GM21390 (cell line): ENCODE measurements at regions not wholly inside any gene's neighbourhood (a gene's known extent, or its start where the extent isn't known, plus 50 kb on each side); places are given as distances from the start of the nearest gene placed in this dataset.

Experiments used
- ATAC-seq: cut with Tn5 transposase; IDR thresholded peaks from one replicate; pipeline ENCODE4 v1.9.1; 2021; ENCODE audit not compliant: unreplicated experiment

- no peak for ATAC-seq
These were observed 451.8 kb downstream of the VRK1 start for GRCh38 chr14:97248973-97249372.

GRCh38 chr14:97250931-97251330, 453.7 kb downstream of the VRK1 start:
- ATAC-seq = no peak

GRCh38 chr14:97251491-97252155, 454.4 kb downstream of the VRK1 start:
- ATAC-seq = no peak

- no peak for ATAC-seq
These were observed 456.6 kb downstream of the VRK1 start for GRCh38 chr14:97253756-97254155.

- ATAC-seq = no peak
These were observed 465.2 kb downstream of the VRK1 start for GRCh38 chr14:97262336-97262735.

GRCh38 chr14:97264516-97265230, 467.5 kb downstream of the VRK1 start:
- no peak for ATAC-seq

- no peak for ATAC-seq
These were observed 469.5 kb downstream of the VRK1 start for GRCh38 chr14:97266653-97267052.

- no peak for ATAC-seq
These were observed 470.3 kb downstream of the VRK1 start for GRCh38 chr14:97267509-97267908.

- ATAC-seq = no peak
These were observed 470.9 kb downstream of the VRK1 start for GRCh38 chr14:97268097-97268496.

GRCh38 chr14:97270308-97270707, 473.1 kb downstream of the VRK1 start:
- ATAC-seq = no peak

- no peak for ATAC-seq
These were observed 474.3 kb downstream of the VRK1 start for GRCh38 chr14:97271451-97271960.

- ATAC-seq = no peak
These were observed 476.4 kb downstream of the VRK1 start for GRCh38 chr14:97273540-97273939.

- ATAC-seq = no peak
These were observed 477.4 kb downstream of the VRK1 start for GRCh38 chr14:97274626-97275025.

GRCh38 chr14:97275276-97275675, 478.1 kb downstream of the VRK1 start:
- no peak for ATAC-seq

GRCh38 chr14:97276573-97276972, 479.4 kb downstream of the VRK1 start:
- no peak for ATAC-seq

GRCh38 chr14:97277711-97278110, 480.5 kb downstream of the VRK1 start:
- ATAC-seq = no peak

GRCh38 chr14:97280526-97280925, 483.3 kb downstream of the VRK1 start:
- no peak for ATAC-seq

GRCh38 chr14:97281741-97282140, 484.6 kb downstream of the VRK1 start:
- no peak for ATAC-seq

- ATAC-seq = no peak
These were observed 485.2 kb downstream of the VRK1 start for GRCh38 chr14:97282210-97283004.

GRCh38 chr14:97283005-97283403, 485.8 kb downstream of the VRK1 start:
- no peak for ATAC-seq

- no peak for ATAC-seq
These were observed 486.2 kb downstream of the VRK1 start for GRCh38 chr14:97283426-97283825.

- ATAC-seq = no peak
These were observed 486.7 kb downstream of the VRK1 start for GRCh38 chr14:97283841-97284240.
